H9 (cell line): ENCODE measurements at regions not wholly inside any gene's neighbourhood (a gene's known extent, or its start where the extent isn't known, plus 50 kb on each side); places are given as distances from the start of the nearest gene placed in this dataset.

Source experiments
- DNase-seq: peaks from one replicate; pipeline ENCODE4 v3.0.0-alpha.2; 2017
- H2AFZ ChIP-seq: one replicate; pipeline ENCODE4 v1.6.1; 2013; ENCODE audit warnings: mild to moderate bottlenecking, low read length, control low read depth, moderate library complexity
- H2AK5ac ChIP-seq: 2 replicates; pipeline ENCODE4 v1.6.1; 2013; ENCODE audit warnings: low read length, control low read depth, mixed read lengths; ENCODE audit not compliant: insufficient read length
- H2BK120ac ChIP-seq: one replicate; pipeline ENCODE4 v1.6.1; 2013; ENCODE audit warnings: low read depth, mild to moderate bottlenecking, low read length, control low read depth, inconsistent platforms; ENCODE audit not compliant: poor library complexity, severe bottlenecking
- H2BK12ac ChIP-seq: 2 replicates; pipeline ENCODE4 v1.6.1; 2013; ENCODE audit warnings: low read length, control low read depth, mixed read lengths, low read depth; ENCODE audit not compliant: insufficient read length
- H2BK15ac ChIP-seq: 2 replicates; pipeline ENCODE4 v1.6.1; 2013; ENCODE audit warnings: low read depth, low read length, control low read depth
- H2BK20ac ChIP-seq: one replicate; pipeline ENCODE4 v1.6.1; 2013; ENCODE audit warnings: low read depth, mild to moderate bottlenecking, low read length, control low read depth, inconsistent platforms; ENCODE audit not compliant: poor library complexity, severe bottlenecking
- H2BK5ac ChIP-seq: 2 replicates; pipeline ENCODE4 v1.6.1; 2013; ENCODE audit warnings: low read length, control low read depth, mixed read lengths; ENCODE audit not compliant: insufficient read length
- H3K14ac ChIP-seq: 2 replicates; pipeline ENCODE4 v1.6.1; 2013; ENCODE audit warnings: low read length, control low read depth; ENCODE audit not compliant: insufficient read depth
- H3K18ac ChIP-seq: 2 replicates; pipeline ENCODE4 v1.6.1; 2013; ENCODE audit warnings: low read depth, mild to moderate bottlenecking, mixed read lengths, low read length, control low read depth; ENCODE audit not compliant: insufficient read length
- H3K23ac ChIP-seq: 2 replicates; pipeline ENCODE4 v1.6.1; 2013; ENCODE audit warnings: low read length, control low read depth, mixed read lengths, low read depth; ENCODE audit not compliant: insufficient read length
- H3K23me2 ChIP-seq: 2 replicates; pipeline ENCODE4 v1.6.1; 2013; ENCODE audit warnings: low read depth, mild to moderate bottlenecking, mixed read lengths, low read length, control low read depth; ENCODE audit not compliant: insufficient read length, poor library complexity, severe bottlenecking
- H3K27ac ChIP-seq: 2 replicates; pipeline ENCODE4 v1.5.1; 2013; ENCODE audit warnings: low read length, control low read depth, mixed read lengths, low read depth; ENCODE audit not compliant: insufficient read length
- H3K27me3 ChIP-seq: 2 replicates; pipeline ENCODE4 v1.6.1; 2013; ENCODE audit warnings: low read length, control low read depth, inconsistent platforms; ENCODE audit not compliant: insufficient read depth
- H3K4ac ChIP-seq: 2 replicates; pipeline ENCODE4 v1.6.1; 2013; ENCODE audit warnings: low read depth, mild to moderate bottlenecking, control low read depth, inconsistent platforms, low read length, moderate library complexity
- H3K4me1 ChIP-seq: 2 replicates; pipeline ENCODE4 v1.6.1; 2013; ENCODE audit warnings: low read length, control low read depth, inconsistent platforms; ENCODE audit not compliant: insufficient read depth
- H3K4me2 ChIP-seq: 2 replicates; pipeline ENCODE4 v1.6.1; 2013; ENCODE audit warnings: low read length, control low read depth, mixed read lengths; ENCODE audit not compliant: insufficient read length, insufficient read depth
- H3K56ac ChIP-seq: 2 replicates; pipeline ENCODE4 v1.6.1; 2013; ENCODE audit warnings: low read depth, mild to moderate bottlenecking, mixed read lengths, low read length, control low read depth; ENCODE audit not compliant: insufficient read length
- H3K79me1 ChIP-seq: 2 replicates; pipeline ENCODE4 v1.6.1; 2013; ENCODE audit warnings: low read depth, mild to moderate bottlenecking, moderate library complexity, low read length, control low read depth, inconsistent platforms; ENCODE audit not compliant: insufficient read depth, poor library complexity, severe bottlenecking
- H3K79me2 ChIP-seq: 2 replicates; pipeline ENCODE4 v1.6.1; 2013; ENCODE audit warnings: low read length, control low read depth, inconsistent platforms; ENCODE audit not compliant: insufficient read depth
- H3K9ac ChIP-seq: 2 replicates; pipeline ENCODE4 v1.6.1; 2013; ENCODE audit warnings: low read length, control low read depth, mixed read lengths; ENCODE audit not compliant: insufficient read length; ENCODE audit errors: extremely low read depth
- H3K9me3 ChIP-seq: one replicate; pipeline ENCODE4 v1.6.1; 2013; ENCODE audit warnings: low read depth, low read length, inconsistent platforms; ENCODE audit not compliant: control insufficient read depth
- H3T11ph ChIP-seq: one replicate; pipeline ENCODE4 v1.6.1; 2013; ENCODE audit warnings: mild to moderate bottlenecking, low read length, control low read depth, inconsistent platforms
- H4K20me1 ChIP-seq: one replicate; pipeline ENCODE4 v1.6.1; 2013; ENCODE audit not compliant: control insufficient read depth, insufficient read length, insufficient read depth
- H4K5ac ChIP-seq: 2 replicates; pipeline ENCODE4 v1.6.1; 2013; ENCODE audit warnings: low read depth, mild to moderate bottlenecking, mixed read lengths, low read length, control low read depth; ENCODE audit not compliant: insufficient read length
- H4K8ac ChIP-seq: replicated peaks from 2 replicates; pipeline ENCODE4 v1.6.1; 2013; ENCODE audit warnings: low read length, control low read depth, mixed read lengths, low read depth; ENCODE audit not compliant: insufficient read length
- H4K91ac ChIP-seq: 2 replicates; pipeline ENCODE4 v1.6.1; 2013; ENCODE audit warnings: low read depth, mild to moderate bottlenecking, moderate library complexity, mixed read lengths, low read length, control low read depth; ENCODE audit not compliant: insufficient read length
- H3K27ac Mint-ChIP-seq, 3 experiments: 2 replicates in 2 of 3; 3 replicates in 1 of 3; pipeline ENCODE4 v1.8.0; 2020 to 2021; ENCODE audit warnings: mixed read lengths in 3 of 3, mild to moderate bottlenecking in 1 of 3, moderate library complexity in 1 of 3
- H3K27me3 Mint-ChIP-seq: 2 replicates; pipeline ENCODE4 v1.8.0; 2021; ENCODE audit warnings: low read depth, mild to moderate bottlenecking, moderate library complexity, mixed read lengths
- H3K36me3 Mint-ChIP-seq, 3 experiments: 2 replicates in 2 of 3; 3 replicates in 1 of 3; pipeline ENCODE4 v1.8.0; 2020 to 2021; ENCODE audit warnings: low read depth in 3 of 3, mixed read lengths in 3 of 3; ENCODE audit not compliant: insufficient read depth in 1 of 3
- H3K4me1 Mint-ChIP-seq, 2 experiments: 2 replicates each; pipeline ENCODE4 v1.8.0; 2020; ENCODE audit warnings: mixed read lengths in 2 of 2
- H3K4me3 Mint-ChIP-seq, 2 experiments: 2 replicates in 1 of 2; 3 replicates in 1 of 2; pipeline ENCODE4 v1.8.0; 2020 to 2021; ENCODE audit warnings: mild to moderate bottlenecking in 2 of 2, mixed read lengths in 2 of 2, moderate library complexity in 1 of 2
- H3K9me3 Mint-ChIP-seq, 2 experiments: 2 replicates in 1 of 2; 3 replicates in 1 of 2; pipeline ENCODE4 v1.8.0; 2020; ENCODE audit warnings: mild to moderate bottlenecking in 2 of 2, mixed read lengths in 2 of 2, moderate library complexity in 1 of 2
- WGBS: extraction: QIAGEN DNeasy Blood & Tissue Kit; methylation state at CpG from one replicate; pipeline ENCODE4 v1.1.7; 2013; ENCODE audit warnings: missing lambda C conversion rate, low lambda C conversion rate, mixed read lengths; ENCODE audit not compliant: insufficient read length; ENCODE audit errors: extremely low coverage; 5-methylcytosine and 5-hydroxymethylcytosine counted together
- TF ChIP-seq, protein P1 (sequence below): fragments of 200-600 bp; sonication (generic); conservative IDR thresholded peaks from 3 replicates; pipeline ENCODE4 v1.8.0; 2021; ENCODE audit warnings: antibody characterized with exemption, mild to moderate bottlenecking

DNA sequence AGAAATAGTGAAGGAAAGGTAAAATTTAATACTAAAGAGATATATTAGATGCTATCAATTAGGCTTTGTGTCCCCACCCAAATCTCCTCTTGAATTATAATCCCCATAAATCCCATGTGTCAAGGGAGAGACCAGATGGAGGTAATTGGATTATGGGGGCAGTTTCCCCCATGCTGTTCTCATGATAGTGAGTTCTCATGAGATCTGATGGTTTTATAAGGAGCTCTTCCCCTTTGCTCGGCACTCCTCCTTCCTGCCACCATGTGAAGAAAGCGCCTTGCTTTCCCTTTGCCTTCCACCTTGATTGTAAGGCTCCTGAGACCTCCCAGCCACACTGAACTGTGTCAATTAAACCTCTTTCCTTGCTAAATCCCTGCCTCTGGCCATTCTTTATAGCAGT lies 697.0 kb upstream of the RGMB start:
- Histone ChIP-seq H2BK20ac (no peak overlapping the region), H3K18ac (no peak overlapping the region), H3K27ac (no peak overlapping the region), H3K14ac (no peak overlapping the region), H3T11ph (no peak overlapping the region), H3K79me1 (no peaks in the 10 kb centered on the region), H4K20me1 (no peaks in the 10 kb centered on the region), H2BK12ac (no peak overlapping the region), H3K4ac (no peak overlapping the region), H3K23ac (no peak overlapping the region), H3K4me2 (no peak overlapping the region), H2BK15ac (no peak overlapping the region), H2BK5ac (no peak overlapping the region), H3K23me2 (no peaks in the 10 kb centered on the region), H3K9ac (no peak overlapping the region), H2AK5ac (no peak overlapping the region), H3K9me3 (no peaks in the 10 kb centered on the region), H3K56ac (no peak overlapping the region), H3K79me2 (no peaks in the 10 kb centered on the region), H3K4me1 (no peaks in the 10 kb centered on the region; the same call in 1 of the 2 replicates), H4K91ac (no peak overlapping the region), H3K27me3 (no peaks in the 10 kb centered on the region), H2AFZ (no peak overlapping the region), H2BK120ac (no peak overlapping the region), H4K8ac (no peak overlapping the region), H4K5ac (no peak overlapping the region)
- Mint-ChIP-seq H3K9me3 (peaks cover 3 to 5% of the 10 kb centered on the region in 2 experiments; a peak in 2 of 5 replicates), H3K27ac (no peak overlapping the region), H3K4me1 (peaks cover 13 to 14% of the 10 kb centered on the region in 2 experiments), H3K4me3 (no peak overlapping the region), H3K36me3 (peaks cover 0 to 15% (median 0%) of the 10 kb centered on the region in 3 experiments; a peak in 6 of 7 replicates), H3K27me3 (no peaks in the 10 kb centered on the region)
- no peak for DNase-seq
- TF ChIP-seq, protein P1, sequence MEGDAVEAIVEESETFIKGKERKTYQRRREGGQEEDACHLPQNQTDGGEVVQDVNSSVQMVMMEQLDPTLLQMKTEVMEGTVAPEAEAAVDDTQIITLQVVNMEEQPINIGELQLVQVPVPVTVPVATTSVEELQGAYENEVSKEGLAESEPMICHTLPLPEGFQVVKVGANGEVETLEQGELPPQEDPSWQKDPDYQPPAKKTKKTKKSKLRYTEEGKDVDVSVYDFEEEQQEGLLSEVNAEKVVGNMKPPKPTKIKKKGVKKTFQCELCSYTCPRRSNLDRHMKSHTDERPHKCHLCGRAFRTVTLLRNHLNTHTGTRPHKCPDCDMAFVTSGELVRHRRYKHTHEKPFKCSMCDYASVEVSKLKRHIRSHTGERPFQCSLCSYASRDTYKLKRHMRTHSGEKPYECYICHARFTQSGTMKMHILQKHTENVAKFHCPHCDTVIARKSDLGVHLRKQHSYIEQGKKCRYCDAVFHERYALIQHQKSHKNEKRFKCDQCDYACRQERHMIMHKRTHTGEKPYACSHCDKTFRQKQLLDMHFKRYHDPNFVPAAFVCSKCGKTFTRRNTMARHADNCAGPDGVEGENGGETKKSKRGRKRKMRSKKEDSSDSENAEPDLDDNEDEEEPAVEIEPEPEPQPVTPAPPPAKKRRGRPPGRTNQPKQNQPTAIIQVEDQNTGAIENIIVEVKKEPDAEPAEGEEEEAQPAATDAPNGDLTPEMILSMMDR, result no peak
- WGBS, result no CpG with 5 or more reads among the region's 2 CpGs
